Germinal center (tissue), 1 donor: ENCODE measurements at regions not wholly inside any gene's neighbourhood (a gene's known extent, or its start where the extent isn't known, plus 50 kb on each side); places are given as distances from the start of the nearest gene placed in this dataset.
"Not testable (repeated sequence)": the region's sequence is repeated elsewhere in the genome, so short reads cannot be mapped to it uniquely, and the experiment has no call there.

Experiments used
- DNase-seq: peaks from one replicate; pipeline ENCODE4 v3.0.0; 2012; ENCODE audit warnings: mixed read lengths, low spot score

DNA sequence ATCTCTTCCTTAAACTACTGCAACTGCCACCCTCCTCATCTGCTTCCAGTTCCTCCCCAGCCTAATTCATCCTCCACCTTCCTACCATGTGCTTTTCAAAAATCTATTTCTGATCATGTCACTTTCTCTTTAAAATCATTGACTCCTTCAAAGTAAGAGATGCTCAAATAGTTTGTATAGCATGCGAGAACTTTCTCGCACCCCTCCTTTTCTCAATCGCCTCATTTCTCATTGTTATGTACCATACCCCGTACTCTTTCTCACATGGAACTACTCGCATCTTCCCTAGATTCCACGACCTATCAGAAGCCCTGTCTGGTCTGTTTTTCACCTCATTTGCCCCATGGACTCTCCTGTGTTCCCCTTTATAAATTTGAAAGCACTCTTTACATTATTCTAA, 238.2 kb downstream of the NRIP1 start:
- no peak for DNase-seq

DNA sequence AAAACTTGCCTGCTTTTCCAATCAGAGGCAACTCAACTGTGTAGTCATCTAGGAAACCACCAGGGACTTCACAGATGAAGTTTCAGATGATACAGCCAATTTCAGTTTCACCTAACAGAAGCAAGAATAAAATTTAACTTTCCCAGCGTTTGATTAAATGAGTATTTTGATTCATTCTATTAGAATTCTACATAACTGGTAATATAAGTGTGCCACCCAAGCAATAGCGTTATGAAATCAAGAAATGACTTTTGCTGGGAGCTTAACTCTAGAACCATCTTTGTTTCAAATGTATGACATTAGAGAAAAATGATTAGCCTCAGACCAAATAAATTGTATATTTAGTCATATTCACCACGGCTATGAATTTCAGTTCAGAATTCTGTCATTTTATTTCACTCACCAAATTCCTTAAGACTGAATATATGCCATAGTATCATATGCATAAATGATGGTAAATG, 239.3 kb downstream of the NRIP1 start:
- no peak for DNase-seq

DNA sequence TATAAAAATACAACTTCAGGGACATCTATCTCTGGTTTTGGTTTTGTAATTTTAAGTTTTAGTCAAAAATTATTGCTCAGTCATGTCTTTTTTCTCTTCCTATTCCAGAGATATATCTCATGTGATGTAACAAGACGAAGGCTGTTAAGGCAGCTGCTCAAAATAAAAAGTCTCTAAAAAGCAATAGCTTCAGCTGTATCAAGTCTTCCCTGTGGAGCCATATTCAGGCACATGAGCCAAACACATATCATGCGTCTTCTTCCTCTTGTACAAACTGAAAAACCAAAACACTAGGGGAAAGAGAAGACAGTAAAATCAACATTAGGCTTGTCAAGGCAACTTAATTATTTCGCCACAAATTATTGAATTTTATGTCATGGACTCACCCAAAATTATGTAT, 240.7 kb downstream of the NRIP1 start:
- DNase-seq = no peak

DNA sequence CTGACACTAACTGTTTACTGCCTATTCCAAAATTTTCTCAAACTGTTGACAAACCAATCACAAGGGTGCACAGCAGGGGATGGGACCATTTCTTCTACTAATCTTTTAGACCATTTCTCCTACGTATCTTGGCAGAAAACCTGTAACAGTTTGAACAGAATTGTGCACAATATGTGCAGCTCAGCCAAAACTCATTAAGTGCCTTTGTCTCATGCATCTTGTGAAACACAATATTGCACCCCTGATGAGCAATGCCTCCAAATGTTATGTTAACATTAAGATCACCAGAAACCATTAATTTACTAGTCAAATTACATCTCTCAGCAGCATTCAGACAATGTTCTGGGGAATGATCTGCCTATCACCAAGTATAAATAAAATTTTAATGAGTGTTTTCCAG, 247.5 kb downstream of the NRIP1 start:
- DNase-seq = no peak

DNA sequence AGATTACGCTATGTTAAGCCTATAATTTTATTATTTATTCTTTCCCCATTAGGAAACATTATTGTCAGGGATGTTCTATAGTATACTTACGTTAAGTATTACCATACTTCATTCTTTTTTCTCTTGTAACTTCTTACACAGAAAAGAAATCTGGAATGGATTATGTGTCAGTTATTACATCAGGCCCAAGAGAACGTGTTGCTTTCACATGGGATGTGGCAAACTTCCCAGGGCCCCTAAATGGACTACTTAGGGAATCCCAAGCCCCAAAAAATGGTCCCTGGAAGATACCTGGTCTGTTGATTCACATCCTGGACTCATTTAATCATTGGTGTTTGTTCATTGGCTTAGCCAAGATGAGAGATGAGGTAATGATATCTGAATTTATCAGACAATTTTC, 249.8 kb downstream of the NRIP1 start:
- DNase-seq = no peak

DNA sequence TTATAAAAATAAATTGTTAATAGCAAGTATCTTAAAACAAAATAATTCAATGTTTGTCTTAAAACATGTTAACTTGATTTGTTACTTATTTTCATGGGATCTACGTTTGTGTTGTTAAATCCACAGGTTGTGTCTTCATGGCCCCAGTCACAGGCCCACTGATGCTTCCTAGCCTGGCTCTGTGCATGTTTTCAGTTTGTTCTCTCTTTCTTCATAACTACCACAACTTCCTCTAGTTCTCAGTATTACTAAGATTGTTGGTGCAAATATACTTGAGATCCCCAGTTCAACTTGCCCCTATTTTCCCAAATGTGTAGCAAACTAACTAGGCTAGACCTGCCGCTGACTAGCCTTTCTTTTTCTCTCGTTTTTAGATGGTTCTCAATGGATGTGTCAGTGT, 250.5 kb downstream of the NRIP1 start:
- DNase-seq = no peak

DNA sequence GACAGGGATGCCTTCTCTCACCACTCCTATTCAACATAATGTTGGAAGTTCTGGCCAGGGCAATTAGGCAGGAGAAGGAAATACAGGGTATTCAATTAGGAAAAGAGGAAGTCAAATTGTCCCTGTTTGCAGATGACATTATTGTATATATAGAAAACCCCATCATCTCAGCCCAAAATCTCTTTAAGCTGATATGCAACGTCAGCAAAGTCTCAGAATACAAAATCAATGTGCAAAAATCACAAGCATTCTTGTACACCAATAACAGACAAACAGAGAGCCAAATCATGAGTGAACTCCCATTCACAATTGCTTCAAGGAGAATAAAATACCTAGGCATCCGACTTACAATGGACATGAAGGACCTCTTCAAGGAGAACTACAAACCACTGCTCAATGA, 258.1 kb upstream of the SAMSN1 start:
- DNase-seq = not testable (repeated sequence)

DNA sequence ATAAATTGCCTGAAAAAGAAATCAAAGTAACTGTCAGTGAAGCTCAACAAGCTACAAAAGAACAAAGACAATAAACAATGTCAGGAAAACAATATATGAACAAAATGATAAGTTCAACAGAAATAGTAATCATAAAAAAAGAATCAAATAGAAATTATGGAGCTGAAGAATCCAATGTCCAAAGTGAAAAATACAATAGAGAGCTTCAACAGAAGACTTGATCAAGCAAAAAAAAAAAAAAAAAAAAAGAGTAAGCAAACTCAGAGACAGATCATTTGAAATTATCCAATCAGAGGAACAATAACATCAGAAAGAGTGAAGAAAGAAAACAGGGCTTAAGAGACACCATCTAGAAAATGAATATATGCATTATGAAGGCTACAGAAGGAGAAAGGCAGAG, 251.4 kb upstream of the SAMSN1 start:
- DNase-seq = no peak

DNA sequence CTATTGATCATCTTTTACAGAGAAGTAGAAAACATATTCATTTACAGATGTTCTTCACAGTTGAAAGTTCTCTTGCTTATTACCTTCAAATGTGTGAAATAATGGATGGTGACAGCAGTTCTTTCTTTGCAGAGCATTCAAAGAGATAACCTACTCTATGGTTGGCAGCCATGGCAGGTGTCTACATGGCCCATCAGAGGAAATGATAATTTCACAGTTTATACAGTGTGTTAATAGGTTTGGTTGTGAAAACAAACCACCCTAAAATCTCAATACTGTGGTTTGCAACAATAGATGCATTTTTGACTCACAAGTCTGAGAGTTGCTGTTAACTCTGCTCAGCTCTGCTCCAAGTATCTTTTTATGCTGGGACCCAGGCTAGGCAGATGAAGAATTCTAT, 241.2 kb upstream of the SAMSN1 start:
- no peak for DNase-seq

DNA sequence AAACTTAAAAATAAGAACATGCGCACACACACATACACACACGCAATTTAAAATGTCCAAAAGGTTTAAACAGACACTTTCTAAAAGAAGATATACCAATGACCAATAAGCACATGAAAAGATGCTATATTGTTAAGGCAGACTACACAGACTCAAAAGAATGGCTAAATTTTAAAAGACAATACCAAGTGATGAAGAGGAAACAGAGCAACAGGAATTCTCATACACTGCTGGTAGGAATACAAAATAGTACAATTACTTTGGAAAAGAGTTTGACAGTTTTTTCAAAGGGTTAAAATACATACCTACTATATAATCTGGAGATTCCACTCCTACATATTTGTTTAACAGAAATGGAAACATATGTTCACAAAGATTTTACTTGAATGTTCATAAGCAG, 239.6 kb upstream of the SAMSN1 start:
- no peak for DNase-seq

DNA sequence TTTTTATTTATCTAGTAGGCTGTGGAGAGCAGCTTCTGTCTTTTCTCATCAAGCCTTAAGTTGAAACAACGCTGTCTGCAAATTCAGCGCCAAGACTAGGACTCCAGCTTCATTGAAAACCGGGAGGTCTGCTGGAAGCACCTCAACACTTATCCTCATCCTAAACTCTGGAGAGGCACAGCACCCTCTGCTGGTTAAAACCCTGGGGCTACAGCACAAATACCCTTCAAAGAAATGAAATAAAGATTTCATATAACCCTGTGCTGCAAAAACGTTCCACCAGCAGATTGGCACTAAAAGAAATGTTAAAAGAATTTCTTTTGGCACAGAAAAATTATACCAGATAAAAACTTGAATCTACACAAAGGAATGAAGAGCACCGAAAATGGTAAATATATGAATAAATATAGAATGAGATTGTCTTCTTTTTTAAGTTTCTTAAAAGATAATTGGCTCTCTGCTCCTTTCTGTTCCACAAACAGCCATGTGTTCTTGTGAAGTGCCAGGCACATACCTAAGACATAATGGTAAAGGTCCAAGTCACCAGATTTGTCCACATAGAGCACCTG, 227.7 kb upstream of the SAMSN1 start:
- DNase-seq = peak; percentile 15

DNA sequence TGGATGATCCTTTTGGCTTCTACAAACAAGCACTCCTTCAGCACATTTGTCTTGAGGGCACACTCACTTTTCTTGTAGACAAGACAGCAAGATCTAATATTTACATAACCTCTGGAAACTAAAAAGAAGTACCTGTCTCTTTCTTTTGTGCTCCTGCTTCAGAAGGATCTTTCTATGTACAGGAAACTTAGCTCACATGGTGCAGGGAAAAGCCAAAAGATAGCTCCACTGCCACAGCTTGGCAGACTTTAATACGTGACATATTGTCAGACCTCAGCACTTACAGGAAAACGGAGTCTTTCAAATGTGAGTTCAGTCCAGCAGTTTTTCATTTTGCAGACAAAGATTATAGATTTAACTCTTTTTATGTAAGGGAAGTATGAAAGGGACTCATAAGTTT, 225.5 kb upstream of the SAMSN1 start:
- DNase-seq = no peak

DNA sequence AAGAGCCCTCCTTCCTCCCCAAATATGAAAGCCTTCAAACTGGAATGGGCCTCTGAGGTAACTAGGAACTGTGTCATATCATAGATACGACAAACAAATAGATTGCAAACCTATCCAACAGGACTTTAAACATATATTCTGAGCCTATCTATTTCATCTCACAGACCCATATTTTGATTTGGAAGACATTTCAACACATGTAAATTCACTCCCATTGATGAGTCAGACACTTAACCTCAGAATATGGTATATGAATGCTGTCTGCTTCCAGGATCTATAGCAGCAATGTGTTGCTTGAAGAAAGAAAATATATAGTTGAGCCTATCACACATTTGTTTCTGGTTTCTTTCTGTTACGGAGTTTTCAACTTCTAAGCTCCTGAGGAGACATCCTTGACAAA, 221.9 kb upstream of the SAMSN1 start:
- no peak for DNase-seq

DNA sequence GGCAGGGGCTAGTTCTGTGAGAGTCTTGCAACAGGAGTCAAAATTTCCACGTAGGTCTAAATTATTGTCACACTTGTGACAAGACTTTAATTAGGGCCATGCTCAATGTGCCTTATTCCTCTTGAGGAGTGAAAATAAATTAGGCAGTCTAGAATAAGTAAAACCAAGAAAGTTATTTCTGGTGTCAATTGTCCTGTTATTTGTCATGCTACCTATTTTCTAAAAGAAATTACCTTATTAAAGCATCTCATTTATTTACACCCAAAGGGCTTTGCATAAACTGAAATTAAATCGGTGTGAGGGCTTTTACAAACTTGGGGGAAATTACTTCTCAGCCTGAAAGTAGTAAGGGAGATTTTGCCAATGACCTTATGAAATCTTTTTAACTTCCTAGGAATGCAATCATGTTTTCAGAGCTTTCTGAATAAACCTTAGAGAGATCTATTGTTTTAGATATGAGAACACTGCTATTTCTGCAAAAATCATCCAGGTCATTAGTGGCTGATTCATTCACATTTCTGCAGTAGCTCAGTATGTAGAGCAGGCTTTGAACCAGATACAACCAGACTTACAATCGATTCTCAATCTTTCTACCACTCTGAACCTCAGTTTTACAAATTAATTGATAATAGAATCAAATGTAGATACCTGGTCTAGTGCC, 221.2 kb upstream of the SAMSN1 start:
- no peak for DNase-seq

DNA sequence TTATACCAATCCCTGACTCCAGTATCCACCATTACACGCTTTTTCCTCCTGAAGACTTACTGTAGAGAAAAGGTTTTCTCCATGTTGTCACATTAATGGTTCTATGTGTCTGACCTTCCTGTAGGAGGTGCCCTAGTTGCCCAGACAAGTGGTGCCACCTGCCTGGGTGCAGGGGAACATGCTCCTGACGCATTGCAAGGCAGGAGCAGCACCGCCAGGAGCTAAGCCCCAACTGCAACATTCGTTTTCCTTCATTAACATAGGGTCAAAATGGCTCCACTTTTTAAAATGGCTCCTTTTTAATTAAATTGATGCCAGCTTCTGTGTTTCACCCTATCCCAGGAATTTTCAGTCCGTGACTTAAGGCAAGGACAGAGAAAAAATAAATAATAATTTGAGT, 220.1 kb upstream of the SAMSN1 start:
- no peak for DNase-seq

DNA sequence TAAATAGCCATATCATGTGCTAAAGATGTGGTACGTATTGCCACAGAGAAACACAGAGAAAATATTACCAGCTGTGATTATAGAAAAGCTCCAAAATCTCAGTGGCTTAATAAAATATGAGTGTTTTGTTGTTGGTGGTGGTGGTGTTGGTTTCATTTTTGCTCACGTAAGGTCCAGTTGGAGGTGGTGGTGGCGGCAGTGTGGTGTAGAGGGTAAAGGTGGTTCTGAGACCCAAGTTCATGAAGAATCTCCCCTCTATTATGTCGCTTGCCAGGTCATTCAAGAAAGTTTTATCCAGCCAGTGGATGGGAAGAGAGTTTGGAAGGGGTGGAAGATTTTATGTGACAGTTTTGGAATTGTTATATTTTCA, 217.6 kb upstream of the SAMSN1 start:
- no peak for DNase-seq

DNA sequence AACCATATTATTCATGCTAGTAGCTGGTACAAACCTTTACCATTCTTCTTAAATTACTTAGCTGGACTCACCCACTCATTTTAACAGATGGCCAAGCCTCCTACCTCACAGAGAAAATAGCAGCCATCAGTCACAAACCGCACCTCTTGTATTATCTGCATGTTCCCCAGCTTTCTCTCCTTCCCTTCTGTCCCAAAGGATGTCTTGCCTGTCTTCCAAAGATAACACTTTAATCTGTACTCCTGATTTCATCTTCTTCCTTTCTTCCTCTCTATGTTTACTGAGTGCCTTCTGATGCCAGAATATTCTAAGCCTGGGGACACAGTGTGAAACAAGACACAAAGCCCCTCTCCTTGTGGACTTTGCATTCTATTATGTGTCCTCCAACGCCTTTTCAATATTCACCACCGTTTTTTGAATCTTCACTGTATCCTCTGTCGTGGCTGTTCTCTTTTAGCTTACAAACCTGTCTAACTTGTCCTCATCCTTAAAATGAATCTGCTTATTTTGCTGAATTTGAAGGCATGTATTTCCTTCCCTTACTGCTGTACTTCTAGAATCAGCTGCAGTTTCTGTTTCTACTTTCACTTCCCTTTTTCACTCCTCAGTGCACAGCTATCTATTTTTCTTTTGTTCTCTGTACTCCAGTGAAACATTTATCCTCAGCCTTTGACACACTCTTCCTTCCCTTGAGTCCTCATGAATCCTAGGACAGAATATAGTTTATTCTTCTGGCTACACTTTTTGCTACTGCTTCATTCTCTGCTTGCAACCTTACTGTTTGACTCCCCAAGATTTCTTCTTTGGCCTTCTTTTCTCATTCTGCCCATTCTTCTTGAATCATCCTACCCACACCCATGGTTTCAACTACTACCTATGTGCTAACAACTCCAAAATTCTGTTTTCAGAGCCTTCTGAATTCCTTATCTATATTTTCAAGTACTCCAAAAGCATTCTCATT, 216.9 kb upstream of the SAMSN1 start:
- peak; percentile 66 for DNase-seq

DNA sequence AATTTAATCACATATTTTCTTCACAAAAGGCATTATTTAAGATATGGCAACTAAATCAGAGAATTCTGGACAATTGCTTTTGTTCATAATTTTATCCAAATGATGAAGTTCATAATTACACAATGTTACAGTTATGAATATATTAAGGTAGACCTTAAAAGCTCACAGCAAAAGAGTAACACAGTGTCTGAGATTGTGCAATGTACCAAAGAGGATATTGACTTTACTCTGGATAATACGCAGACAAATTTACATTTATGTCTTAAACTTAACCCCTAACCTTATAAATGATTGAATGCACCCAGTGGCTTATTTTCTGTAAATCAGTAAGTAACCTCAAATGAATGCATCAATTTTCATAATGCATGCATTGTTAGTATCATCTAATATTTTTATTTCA, 216.2 kb upstream of the SAMSN1 start:
- no peak for DNase-seq

DNA sequence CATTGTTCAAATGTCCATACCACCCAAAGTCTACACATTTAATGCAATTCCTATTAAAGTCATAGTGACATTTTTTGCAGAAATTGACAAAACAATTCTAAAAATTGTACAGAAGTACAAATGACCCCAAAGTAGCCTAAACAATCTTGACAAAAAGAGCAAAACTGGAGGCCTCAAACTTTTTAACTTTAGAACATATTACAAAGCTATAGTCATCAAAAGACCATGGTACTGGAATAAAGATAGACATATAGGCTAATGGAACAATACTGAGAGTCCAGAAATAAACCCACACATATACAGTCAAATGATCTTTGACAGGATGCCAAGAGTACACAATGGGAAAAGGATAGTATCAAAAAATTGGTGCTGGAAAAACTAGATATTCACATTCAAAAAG, 213.2 kb upstream of the SAMSN1 start:
- DNase-seq = no peak

DNA sequence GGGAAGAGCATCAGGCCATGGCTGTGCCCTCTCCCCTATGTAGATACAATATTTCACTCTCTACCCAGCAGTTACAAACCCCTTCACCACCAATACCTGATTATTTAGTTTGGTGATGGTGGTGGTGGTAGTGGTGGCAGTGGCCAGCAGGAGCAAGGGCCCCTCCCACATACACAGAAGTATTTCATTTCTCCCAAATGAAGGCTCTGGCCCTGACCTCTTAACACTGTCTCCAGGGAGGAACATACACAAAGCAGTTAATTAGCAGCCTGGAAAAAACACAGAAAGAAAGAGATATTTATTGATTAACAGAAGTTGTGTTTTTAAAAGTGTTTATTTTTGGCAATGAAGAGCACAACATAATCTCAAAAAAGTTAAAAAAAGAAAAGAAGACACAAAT, 212.7 kb upstream of the SAMSN1 start:
- DNase-seq = no peak

DNA sequence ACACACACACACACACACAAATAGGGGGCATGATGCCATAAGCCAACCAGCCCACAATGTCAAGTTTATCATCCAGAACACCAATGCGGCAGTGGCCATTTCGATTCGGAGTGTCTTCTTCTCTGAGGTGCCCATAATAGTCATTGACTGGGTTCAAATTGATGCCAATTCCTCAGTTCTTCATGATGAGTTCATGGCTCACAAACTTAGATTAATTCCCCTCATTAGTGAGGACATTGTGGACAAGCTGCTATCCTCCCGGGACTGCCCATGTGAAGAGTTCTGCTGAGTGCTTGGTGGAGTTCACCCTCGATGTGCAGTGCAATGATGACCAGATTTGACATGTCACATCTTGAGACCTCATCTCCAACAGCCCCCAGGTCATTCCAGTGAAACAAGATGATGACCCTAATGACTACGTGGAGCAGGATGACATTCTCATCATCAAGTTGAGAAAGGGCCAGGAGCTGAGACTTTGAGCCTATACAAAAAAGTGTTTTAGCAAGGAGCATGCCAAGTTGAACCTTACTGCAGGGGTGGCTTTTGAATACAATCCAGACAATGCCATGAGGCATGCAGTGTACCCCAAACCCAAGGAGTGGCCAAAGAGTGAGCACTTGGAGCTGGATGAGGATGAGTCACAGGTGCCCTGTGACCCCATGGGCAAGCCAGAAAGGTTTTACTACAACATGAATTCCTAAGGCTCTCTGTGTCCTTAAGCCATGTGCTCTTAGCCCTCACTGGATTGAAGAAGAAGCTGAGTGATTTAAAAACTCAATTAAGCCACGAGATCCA, 211.6 kb upstream of the SAMSN1 start:
- DNase-seq = no peak

DNA sequence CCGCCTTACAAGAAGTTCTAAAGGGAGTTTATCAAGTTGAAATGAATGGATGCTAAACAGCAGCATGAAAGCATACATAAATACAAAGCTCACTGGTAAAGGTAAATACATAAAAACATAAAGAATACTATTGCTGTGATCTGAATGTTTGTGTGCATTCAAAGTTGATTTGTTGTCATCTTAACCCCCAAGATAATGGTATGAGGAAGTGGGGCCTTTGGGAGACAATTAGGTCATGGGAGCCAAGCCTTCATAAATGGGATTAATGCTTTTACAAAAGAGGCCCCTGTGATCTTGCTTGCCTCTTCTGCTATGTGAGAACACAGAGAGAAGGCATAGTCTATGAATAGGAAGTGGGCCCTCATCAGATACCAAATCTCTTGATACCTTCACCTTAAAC, 209.0 kb upstream of the SAMSN1 start:
- DNase-seq = no peak
